ENCODE measurements at regions not wholly inside any gene's neighbourhood (a gene's known extent, or its start where the extent isn't known, plus 50 kb on each side); places are given as distances from the start of the nearest gene placed in this dataset.

- H3K79me2 ChIP-seq (ENCODE audit: control insufficient read depth, insufficient read depth, low read length, poor library complexity) = no peaks in the 10 kb centered on the region
- H3K23ac ChIP-seq (ENCODE audit: low read length) = no peak overlapping the region
- H4K12ac ChIP-seq (ENCODE audit: low read depth, low read length) = no peak overlapping the region
- H3K4me1 ChIP-seq (ENCODE audit: control insufficient read depth in 1 of 2, insufficient read depth in 2 of 2, low read length in 2 of 2) = peaks cover 2 to 3% of the 10 kb centered on the region in 2 experiments
- DNase-seq = no peak
- H2AK5ac ChIP-seq (ENCODE audit: low read length) = no peak overlapping the region
- H3K4me3 ChIP-seq (ENCODE audit: low read depth, low read length) = no peak overlapping the region
- no CpG with 5 or more reads among the region's 2 CpGs for WGBS (ENCODE audit: extremely low coverage, insufficient coverage, insufficient read length)
- no peak overlapping the region for H3K4me2 ChIP-seq (ENCODE audit: low read length)
- no peaks in the 10 kb centered on the region for H3K27me3 ChIP-seq (ENCODE audit: insufficient read depth, low read length)
- no peak overlapping the region for H2BK120ac ChIP-seq (ENCODE audit: insufficient read depth, low read length, poor library complexity)
- no peak overlapping the region for H3K4ac ChIP-seq (ENCODE audit: low read depth, low read length)
- H4K8ac ChIP-seq (ENCODE audit: low read depth, low read length) = no peak overlapping the region
- H3K14ac ChIP-seq (ENCODE audit: low read length) = no peak overlapping the region
- H3K9me3 ChIP-seq (ENCODE audit: insufficient read depth, low read depth, low read length) = no peaks in the 10 kb centered on the region
- no peak overlapping the region for H3K18ac ChIP-seq (ENCODE audit: low read length)
- no peaks in the 10 kb centered on the region for H3K79me1 ChIP-seq (ENCODE audit: low read length)
- no peak overlapping the region for H2AFZ ChIP-seq (ENCODE audit: insufficient read depth, low read length, poor library complexity)
- no peak overlapping the region for H2BK5ac ChIP-seq (ENCODE audit: low read depth, low read length, poor library complexity)
- H3K27ac ChIP-seq (ENCODE audit: low read depth, low read length) = no peak overlapping the region
- no peaks in the 10 kb centered on the region for H3K36me3 ChIP-seq (ENCODE audit: control insufficient read depth in 1 of 2, insufficient read depth in 2 of 2, low read length in 2 of 2)
- H4K91ac ChIP-seq (ENCODE audit: low read depth, low read length) = no peak overlapping the region
- no peak overlapping the region for H2BK12ac ChIP-seq (ENCODE audit: low read length)
- no peak overlapping the region for H3K9ac ChIP-seq (ENCODE audit: low read length)
These were observed 96.2 kb upstream of the KLHL13 start for GRCh38 chrX:118212817-118213183.

GRCh38 chrX:118215346-118215745 is 98.7 kb upstream of the KLHL13 start:
- H3K4ac ChIP-seq (ENCODE audit: low read depth, low read length) = no peak overlapping the region
- H2AK5ac ChIP-seq (ENCODE audit: low read length) = no peak overlapping the region
- no peaks in the 10 kb centered on the region for H3K36me3 ChIP-seq (ENCODE audit: control insufficient read depth in 1 of 2, insufficient read depth in 2 of 2, low read length in 2 of 2)
- no peaks in the 10 kb centered on the region for H3K9me3 ChIP-seq (ENCODE audit: insufficient read depth, low read depth, low read length)
- no peak overlapping the region for H2BK5ac ChIP-seq (ENCODE audit: low read depth, low read length, poor library complexity)
- H3K14ac ChIP-seq (ENCODE audit: low read length) = no peak overlapping the region
- no peak overlapping the region for H4K8ac ChIP-seq (ENCODE audit: low read depth, low read length)
- no peak overlapping the region for H2BK12ac ChIP-seq (ENCODE audit: low read length)
- H3K27ac ChIP-seq (ENCODE audit: low read depth, low read length) = no peak overlapping the region
- no peaks in the 10 kb centered on the region for H3K79me2 ChIP-seq (ENCODE audit: control insufficient read depth, insufficient read depth, low read length, poor library complexity)
- H3K27me3 ChIP-seq (ENCODE audit: insufficient read depth, low read length) = no peaks in the 10 kb centered on the region
- no peak for DNase-seq
- no peak overlapping the region for H2BK120ac ChIP-seq (ENCODE audit: insufficient read depth, low read length, poor library complexity)
- no peak overlapping the region for H3K23ac ChIP-seq (ENCODE audit: low read length)
- no peak overlapping the region for H3K4me2 ChIP-seq (ENCODE audit: low read length)
- H3K9ac ChIP-seq (ENCODE audit: low read length) = no peak overlapping the region
- no peak overlapping the region for H3K4me3 ChIP-seq (ENCODE audit: low read depth, low read length)
- H4K91ac ChIP-seq (ENCODE audit: low read depth, low read length) = no peak overlapping the region
- no peak overlapping the region for H3K18ac ChIP-seq (ENCODE audit: low read length)
- no CpG with 5 or more reads among the region's 2 CpGs for WGBS (ENCODE audit: extremely low coverage, insufficient coverage, insufficient read length)
- H4K12ac ChIP-seq (ENCODE audit: low read depth, low read length) = no peak overlapping the region
- H2AFZ ChIP-seq (ENCODE audit: insufficient read depth, low read length, poor library complexity) = no peak overlapping the region
- H3K4me1 ChIP-seq (ENCODE audit: control insufficient read depth in 1 of 2, insufficient read depth in 2 of 2, low read length in 2 of 2) = no peaks in the 10 kb centered on the region
- H3K79me1 ChIP-seq (ENCODE audit: low read length) = no peaks in the 10 kb centered on the region

- Histone ChIP-seq H2AK5ac (ENCODE audit: low read length) (no peak overlapping the region), H3K4me2 (ENCODE audit: low read length) (no peak overlapping the region), H2BK120ac (ENCODE audit: insufficient read depth, low read length, poor library complexity) (no peak overlapping the region), H4K91ac (ENCODE audit: low read depth, low read length) (no peak overlapping the region), H3K79me1 (ENCODE audit: low read length) (no peaks in the 10 kb centered on the region), H4K12ac (ENCODE audit: low read depth, low read length) (no peak overlapping the region), H3K36me3 (ENCODE audit: control insufficient read depth in 1 of 2, insufficient read depth in 2 of 2, low read length in 2 of 2) (no peaks in the 10 kb centered on the region), H3K9ac (ENCODE audit: low read length) (no peak overlapping the region), H3K9me3 (ENCODE audit: insufficient read depth, low read depth, low read length) (no peaks in the 10 kb centered on the region), H3K4me3 (ENCODE audit: low read depth, low read length) (no peak overlapping the region), H3K14ac (ENCODE audit: low read length) (no peak overlapping the region), H2BK5ac (ENCODE audit: low read depth, low read length, poor library complexity) (no peak overlapping the region), H3K4ac (ENCODE audit: low read depth, low read length) (no peak overlapping the region), H3K27me3 (ENCODE audit: insufficient read depth, low read length) (no peaks in the 10 kb centered on the region), H3K23ac (ENCODE audit: low read length) (no peak overlapping the region), H4K8ac (ENCODE audit: low read depth, low read length) (no peak overlapping the region), H3K79me2 (ENCODE audit: control insufficient read depth, insufficient read depth, low read length, poor library complexity) (no peaks in the 10 kb centered on the region), H2AFZ (ENCODE audit: insufficient read depth, low read length, poor library complexity) (no peak overlapping the region), H2BK12ac (ENCODE audit: low read length) (no peak overlapping the region), H3K27ac (ENCODE audit: low read depth, low read length) (no peak overlapping the region), H3K4me1 (ENCODE audit: control insufficient read depth in 1 of 2, insufficient read depth in 2 of 2, low read length in 2 of 2) (no peaks in the 10 kb centered on the region), H3K18ac (ENCODE audit: low read length) (no peak overlapping the region)
- DNase-seq = no peak
- no CpG with 5 or more reads among the region's 3 CpGs for WGBS (ENCODE audit: extremely low coverage, insufficient coverage, insufficient read length)
These were observed 99.5 kb upstream of the KLHL13 start for GRCh38 chrX:118216087-118216486.

GRCh38 chrX:118216509-118216908 is 99.9 kb upstream of the KLHL13 start:
- no CpG with 5 or more reads among the region's 5 CpGs for WGBS (ENCODE audit: extremely low coverage, insufficient coverage, insufficient read length)
- H3K14ac ChIP-seq (ENCODE audit: low read length) = no peak overlapping the region
- H3K18ac ChIP-seq (ENCODE audit: low read length) = no peak overlapping the region
- no peak overlapping the region for H4K8ac ChIP-seq (ENCODE audit: low read depth, low read length)
- no peak overlapping the region for H2AFZ ChIP-seq (ENCODE audit: insufficient read depth, low read length, poor library complexity)
- H3K36me3 ChIP-seq (ENCODE audit: control insufficient read depth in 1 of 2, insufficient read depth in 2 of 2, low read length in 2 of 2) = no peaks in the 10 kb centered on the region
- no peak overlapping the region for H3K9ac ChIP-seq (ENCODE audit: low read length)
- H3K4me3 ChIP-seq (ENCODE audit: low read depth, low read length) = no peak overlapping the region
- no peak overlapping the region for H3K4me2 ChIP-seq (ENCODE audit: low read length)
- H2BK5ac ChIP-seq (ENCODE audit: low read depth, low read length, poor library complexity) = no peak overlapping the region
- H3K79me2 ChIP-seq (ENCODE audit: control insufficient read depth, insufficient read depth, low read length, poor library complexity) = no peaks in the 10 kb centered on the region
- H2AK5ac ChIP-seq (ENCODE audit: low read length) = no peak overlapping the region
- no peaks in the 10 kb centered on the region for H3K79me1 ChIP-seq (ENCODE audit: low read length)
- H4K91ac ChIP-seq (ENCODE audit: low read depth, low read length) = no peak overlapping the region
- no peak overlapping the region for H4K12ac ChIP-seq (ENCODE audit: low read depth, low read length)
- H3K9me3 ChIP-seq (ENCODE audit: insufficient read depth, low read depth, low read length) = no peaks in the 10 kb centered on the region
- no peak overlapping the region for H2BK12ac ChIP-seq (ENCODE audit: low read length)
- no peak overlapping the region for H3K23ac ChIP-seq (ENCODE audit: low read length)
- H3K27ac ChIP-seq (ENCODE audit: low read depth, low read length) = no peak overlapping the region
- no peak for DNase-seq
- H3K4ac ChIP-seq (ENCODE audit: low read depth, low read length) = no peak overlapping the region
- no peaks in the 10 kb centered on the region for H3K27me3 ChIP-seq (ENCODE audit: insufficient read depth, low read length)
- no peak overlapping the region for H2BK120ac ChIP-seq (ENCODE audit: insufficient read depth, low read length, poor library complexity)
- no peaks in the 10 kb centered on the region for H3K4me1 ChIP-seq (ENCODE audit: control insufficient read depth in 1 of 2, insufficient read depth in 2 of 2, low read length in 2 of 2)

Measured in trophoblast cell (in vitro differentiated cells and primary cell).